A673 (cell line): ENCODE measurements at regions not wholly inside any gene's neighbourhood (a gene's known extent, or its start where the extent isn't known, plus 50 kb on each side); places are given as distances from the start of the nearest gene placed in this dataset.

ENCODE experiments used
- BruUV-seq: library from RNA; stranded (reverse); fragments of 400-500 nt; replicated peaks from 2 replicates; lab custom pipeline; 2021; lab: Mats Ljungman, UMichigan
- CTCF ChIA-PET: fragments of 300-600 bp; sonication (Branson Sonifier 250); formaldehyde crosslinking; loops from one replicate; lab custom pipeline; 2022; ENCODE audit warnings: antibody characterized with exemption; lab: Charles Lee
- POLR2A ChIA-PET: fragments of 300-600 bp; sonication (Branson Sonifier 250); formaldehyde crosslinking; loops from one replicate; lab custom pipeline; 2022; ENCODE audit warnings: antibody characterized with exemption; ENCODE audit not compliant: low non-redundant PET; lab: Charles Lee
- DNase-seq: peaks from one replicate; pipeline ENCODE4 v3.0.0-alpha.2; 2015; ENCODE audit warnings: low spot score
- H3K27ac ChIP-seq: fragments of 200-600 bp; sonication (generic); 2 replicates; pipeline ENCODE4 v1.5.1; 2016; ENCODE audit warnings: mixed run types, low read depth, mild to moderate bottlenecking, mixed read lengths, antibody characterized with exemption, low read length; ENCODE audit not compliant: poor library complexity, severe bottlenecking
- H3K27me3 ChIP-seq: fragments of 200-600 bp; sonication (generic); replicated peaks from 2 replicates; pipeline ENCODE4 v1.6.1; 2017; ENCODE audit warnings: mixed run types, low read depth, mild to moderate bottlenecking, mixed read lengths, antibody characterized with exemption, low read length; ENCODE audit not compliant: insufficient read depth, poor library complexity
- H3K36me3 ChIP-seq: fragments of 200-600 bp; sonication (generic); 2 replicates; pipeline ENCODE4 v1.6.1; 2016; ENCODE audit warnings: mixed run types, mild to moderate bottlenecking, mixed read lengths, antibody characterized with exemption, low read length; ENCODE audit not compliant: insufficient read depth, poor library complexity, severe bottlenecking
- H3K4me1 ChIP-seq: fragments of 200-600 bp; sonication (generic); 2 replicates; pipeline ENCODE4 v1.6.1; 2017; ENCODE audit warnings: mixed run types, mild to moderate bottlenecking, mixed read lengths, antibody characterized with exemption, low read length; ENCODE audit not compliant: insufficient read depth, poor library complexity, severe bottlenecking
- H3K4me3 ChIP-seq: fragments of 200-600 bp; sonication (generic); 2 replicates; pipeline ENCODE4 v1.5.1; 2016; ENCODE audit warnings: low read depth, mixed run types, mild to moderate bottlenecking, mixed read lengths, low read length; ENCODE audit not compliant: poor library complexity, severe bottlenecking
- H3K9me3 ChIP-seq: fragments of 200-600 bp; sonication (generic); 2 replicates; pipeline ENCODE4 v1.6.1; 2016; ENCODE audit warnings: mixed run types, low read depth, mild to moderate bottlenecking, mixed read lengths, antibody characterized with exemption, low read length; ENCODE audit not compliant: poor library complexity, severe bottlenecking
- CTCF ChIP-seq: fragments of 300-800, 200-600 bp; sonication (generic); conservative IDR thresholded peaks from 2 replicates; pipeline ENCODE4 v1.5.1; 2017; ENCODE audit warnings: low read depth, mild to moderate bottlenecking, antibody characterized with exemption, low read length, moderate library complexity, mixed read lengths
- EZH2 ChIP-seq: fragments of 200-600 bp; sonication (generic); IDR thresholded peaks from 2 replicates; pipeline ENCODE4 v1.6.1; 2017; ENCODE audit warnings: borderline replicate concordance, low read depth, mild to moderate bottlenecking, mixed read lengths, antibody characterized with exemption, low read length; ENCODE audit not compliant: poor library complexity, severe bottlenecking
- intact Hi-C: fragments of 100-400 bp; cut with micrococcal nuclease; formaldehyde crosslinking; loops from one replicate; pipeline ENCODE4 v1.10.0; 2022; ENCODE audit not compliant: unreplicated experiment

GRCh38 chr6:105515054-105515453 lies 112.2 kb upstream of the PREP start:
- TF ChIP-seq CTCF: no peak
- TF ChIP-seq EZH2: no peak
- H3K4me1 ChIP-seq: no peaks in the 10 kb centered on the region
- CTCF ChIA-PET: no interaction called here
- no peak overlapping the region for H3K4me3 ChIP-seq
- no peak for DNase-seq
- no peaks in the 10 kb centered on the region for H3K9me3 ChIP-seq
- POLR2A ChIA-PET: no interaction called here
- H3K27ac ChIP-seq: no peak overlapping the region
- no peaks in the 10 kb centered on the region for H3K27me3 ChIP-seq
- H3K36me3 ChIP-seq: no peaks in the 10 kb centered on the region
- intact Hi-C loops: no loop called here
- BruUV-seq: no TSS peak

GRCh38 chr6:105514306-105514705 lies 111.4 kb upstream of the PREP start:
- no peaks in the 10 kb centered on the region for H3K9me3 ChIP-seq
- no peak for DNase-seq
- H3K27ac ChIP-seq: no peak overlapping the region
- no peak for TF ChIP-seq CTCF
- TF ChIP-seq EZH2: no peak
- ChIA-PET POLR2A (no interaction called here), CTCF (no interaction called here)
- H3K4me3 ChIP-seq: no peak overlapping the region
- no peaks in the 10 kb centered on the region for H3K27me3 ChIP-seq
- BruUV-seq: no TSS peak
- intact Hi-C loops: no loop called here
- H3K36me3 ChIP-seq: no peaks in the 10 kb centered on the region
- H3K4me1 ChIP-seq: no peaks in the 10 kb centered on the region

- TF ChIP-seq CTCF: no peak
- TF ChIP-seq EZH2: no peak
- intact Hi-C loops: no loop called here
- ChIA-PET POLR2A (no interaction called here), CTCF (no interaction called here)
- Histone ChIP-seq H3K27ac (no peak overlapping the region), H3K27me3 (no peaks in the 10 kb centered on the region), H3K4me1 (no peaks in the 10 kb centered on the region), H3K36me3 (no peaks in the 10 kb centered on the region), H3K4me3 (no peak overlapping the region), H3K9me3 (no peaks in the 10 kb centered on the region)
- no peak for DNase-seq
- no TSS peak for BruUV-seq
Observed at GRCh38 chr6:105511639-105512038, 108.8 kb upstream of the PREP start.
